Sigmoid colon (tissue), 3 donors: ENCODE measurements at regions not wholly inside any gene's neighbourhood (a gene's known extent, or its start where the extent isn't known, plus 50 kb on each side); places are given as distances from the start of the nearest gene placed in this dataset.

Experiments
- CTCF ChIP-seq, 4 experiments: fragments of 450-650 bp in 3 of 4; fragments of 200-600 bp in 1 of 4; IDR thresholded peaks; one replicate each; pipeline ENCODE4 v1.5.1; 2016 to 2019; ENCODE audit warnings: antibody characterized with exemption in 4 of 4, mild to moderate bottlenecking in 3 of 4, moderate library complexity in 2 of 4
- POLR2A ChIP-seq, 2 donors: fragments of 450-650 bp; IDR thresholded peaks; one replicate each; pipeline ENCODE4 v1.6.1; 2016; ENCODE audit warnings: antibody characterized with exemption in 2 of 2, mild to moderate bottlenecking in 2 of 2, moderate library complexity in 2 of 2

GRCh38 chr10:81026591-81026990 is 488.9 kb downstream of the SH2D4B start:
- no peak for TF ChIP-seq CTCF (IDR thresholded peaks at IDR 0.05)
- TF ChIP-seq POLR2A (IDR thresholded peaks at IDR 0.05), result no peak
